ENCODE measurements at regions not wholly inside any gene's neighbourhood (a gene's known extent, or its start where the extent isn't known, plus 50 kb on each side); places are given as distances from the start of the nearest gene placed in this dataset.

GRCh38 chr4:164579270-164579942, 174.5 kb upstream of the SMIM31 start:
- TF ChIP-seq, protein P1, sequence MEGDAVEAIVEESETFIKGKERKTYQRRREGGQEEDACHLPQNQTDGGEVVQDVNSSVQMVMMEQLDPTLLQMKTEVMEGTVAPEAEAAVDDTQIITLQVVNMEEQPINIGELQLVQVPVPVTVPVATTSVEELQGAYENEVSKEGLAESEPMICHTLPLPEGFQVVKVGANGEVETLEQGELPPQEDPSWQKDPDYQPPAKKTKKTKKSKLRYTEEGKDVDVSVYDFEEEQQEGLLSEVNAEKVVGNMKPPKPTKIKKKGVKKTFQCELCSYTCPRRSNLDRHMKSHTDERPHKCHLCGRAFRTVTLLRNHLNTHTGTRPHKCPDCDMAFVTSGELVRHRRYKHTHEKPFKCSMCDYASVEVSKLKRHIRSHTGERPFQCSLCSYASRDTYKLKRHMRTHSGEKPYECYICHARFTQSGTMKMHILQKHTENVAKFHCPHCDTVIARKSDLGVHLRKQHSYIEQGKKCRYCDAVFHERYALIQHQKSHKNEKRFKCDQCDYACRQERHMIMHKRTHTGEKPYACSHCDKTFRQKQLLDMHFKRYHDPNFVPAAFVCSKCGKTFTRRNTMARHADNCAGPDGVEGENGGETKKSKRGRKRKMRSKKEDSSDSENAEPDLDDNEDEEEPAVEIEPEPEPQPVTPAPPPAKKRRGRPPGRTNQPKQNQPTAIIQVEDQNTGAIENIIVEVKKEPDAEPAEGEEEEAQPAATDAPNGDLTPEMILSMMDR (IDR thresholded peaks at IDR 0.05; ENCODE audit: low read length) = no peak
- TF ChIP-seq EZH2 (optimal IDR thresholded peaks at IDR 0.05; ENCODE audit: low read depth, low read length) (no peak), EZH2phosphoT487 (IDR thresholded peaks at IDR 0.05; ENCODE audit: low read length) (no peak)
